Panc1 (cell line): ENCODE measurements at regions not wholly inside any gene's neighbourhood (a gene's known extent, or its start where the extent isn't known, plus 50 kb on each side); places are given as distances from the start of the nearest gene placed in this dataset.

Experiments used
- ATAC-seq: fragments of 200-7000 bp; cut with Tn5 transposase; 2 replicates; pipeline ENCODE4 v1.9.1; 2020; ENCODE audit warnings: mild to moderate bottlenecking, moderate library complexity
- BruUV-seq: library from RNA; stranded (reverse); fragments of 400-500 nt; replicated peaks from 2 replicates; lab custom pipeline; 2021; lab: Mats Ljungman, UMichigan
- CTCF ChIA-PET: fragments of 300-600 bp; sonication (Branson Sonifier 250); formaldehyde crosslinking; loops from one replicate; lab custom pipeline; 2022; ENCODE audit warnings: antibody characterized with exemption; lab: Charles Lee
- POLR2A ChIA-PET: fragments of 300-600 bp; sonication (Branson Sonifier 250); formaldehyde crosslinking; loops from one replicate; lab custom pipeline; 2022; ENCODE audit warnings: antibody characterized with exemption; lab: Charles Lee
- DNase-seq: peaks from one replicate; pipeline ENCODE4 v3.0.0-alpha.2; 2010; ENCODE audit warnings: low read depth, low spot score
- H3K27ac ChIP-seq: 2 replicates; pipeline ENCODE4 v1.5.1; 2011; ENCODE audit warnings: mild to moderate bottlenecking, low read length, inconsistent platforms
- H3K27me3 ChIP-seq: fragments of 200-500 bp; sonication (Bioruptor generic); 2 replicates; pipeline ENCODE4 v1.6.0; 2014; ENCODE audit warnings: low read length, inconsistent platforms; ENCODE audit not compliant: control insufficient read depth, insufficient read depth
- H3K36me3 ChIP-seq: fragments of 200-500 bp; sonication (Bioruptor generic); 2 replicates; pipeline ENCODE4 v1.5.1; 2014; ENCODE audit warnings: inconsistent platforms, mild to moderate bottlenecking, low read length, moderate library complexity; ENCODE audit not compliant: control insufficient read depth, insufficient read depth
- H3K4me1 ChIP-seq: 2 replicates; pipeline ENCODE4 v1.5.1; 2011; ENCODE audit warnings: inconsistent platforms, mild to moderate bottlenecking, low read length, moderate library complexity; ENCODE audit not compliant: control insufficient read depth, insufficient read depth
- H3K4me3 ChIP-seq, 2 experiments: 2 replicates each; pipeline ENCODE4 v1.5.1; 2011 to 2012; ENCODE audit warnings: low read depth in 2 of 2, low read length in 2 of 2, mild to moderate bottlenecking in 2 of 2, inconsistent platforms in 1 of 2, moderate library complexity in 1 of 2
- H3K9me3 ChIP-seq: fragments of 200-500 bp; sonication (Bioruptor generic); 2 replicates; pipeline ENCODE4 v1.5.1; 2014; ENCODE audit warnings: low read depth, mild to moderate bottlenecking, inconsistent platforms, low read length, moderate library complexity; ENCODE audit not compliant: control insufficient read depth, insufficient read depth
- POLR2AphosphoS5 ChIP-seq: IDR thresholded peaks from 2 replicates; pipeline ENCODE4 v1.6.1; 2012; ENCODE audit warnings: mild to moderate bottlenecking, low read depth, low read length, moderate library complexity
- SIN3A ChIP-seq: IDR thresholded peaks from 2 replicates; pipeline ENCODE4 v1.6.1; 2012; ENCODE audit warnings: low read depth, mild to moderate bottlenecking, low read length, moderate library complexity, borderline replicate concordance; ENCODE audit not compliant: insufficient read depth
- TCF7L2 ChIP-seq: IDR thresholded peaks from 2 replicates; pipeline ENCODE4 v1.6.1; 2011; ENCODE audit warnings: mild to moderate bottlenecking, low read depth, low read length, inconsistent platforms
- in situ Hi-C: cut with HindIII; loops from 2 replicates; pipeline ENCODE4 v1.10.0; 2016; ENCODE audit warnings: low sequenced_read_pairs, low pct_unique_long_range_greater_than_20kb
- intact Hi-C: fragments of 100-400 bp; cut with micrococcal nuclease; formaldehyde crosslinking; loops from one replicate; pipeline ENCODE4 v1.10.0; 2022; ENCODE audit not compliant: unreplicated experiment
- TF ChIP-seq, protein P1 (sequence below): fragments of 450-650 bp; IDR thresholded peaks from 2 replicates; pipeline ENCODE4 v1.5.1; 2017; ENCODE audit warnings: mild to moderate bottlenecking
- TF ChIP-seq, protein P2 (sequence below), 2 experiments: IDR thresholded peaks; 2 replicates each; pipeline ENCODE4 v1.6.1; 2011 to 2012; ENCODE audit warnings: low read depth in 2 of 2, control low read depth in 1 of 2, low read length in 1 of 2, mild to moderate bottlenecking in 1 of 2, moderate library complexity in 1 of 2; ENCODE audit not compliant: insufficient read depth in 1 of 2

- no peak overlapping the region for H3K4me3 ChIP-seq
- no peaks in the 10 kb centered on the region for H3K9me3 ChIP-seq
- BruUV-seq, result no TSS peak
These were observed 845.8 kb downstream of the UQCRFS1 start for GRCh38 chr19:28367146-28367545.

GRCh38 chr19:28363254-28363653 lies 849.7 kb downstream of the UQCRFS1 start:
- DNase-seq, result no peak
- no TSS peak for BruUV-seq
- no peaks in the 10 kb centered on the region for H3K9me3 ChIP-seq
- ChIA-PET CTCF (no interaction called here), POLR2A (no interaction called here)
- H3K4me1 ChIP-seq, result no peaks in the 10 kb centered on the region
- intact Hi-C loops (no loop called here), in situ Hi-C loops (no loop called here)
- no peaks in the 10 kb centered on the region for H3K36me3 ChIP-seq
- H3K4me3 ChIP-seq, result no peak overlapping the region
- no peaks in the 10 kb centered on the region for H3K27me3 ChIP-seq
- ATAC-seq, result no peak
- TF ChIP-seq SIN3A, result no peak
- no peak for TF ChIP-seq POLR2AphosphoS5
- TF ChIP-seq, protein P1, sequence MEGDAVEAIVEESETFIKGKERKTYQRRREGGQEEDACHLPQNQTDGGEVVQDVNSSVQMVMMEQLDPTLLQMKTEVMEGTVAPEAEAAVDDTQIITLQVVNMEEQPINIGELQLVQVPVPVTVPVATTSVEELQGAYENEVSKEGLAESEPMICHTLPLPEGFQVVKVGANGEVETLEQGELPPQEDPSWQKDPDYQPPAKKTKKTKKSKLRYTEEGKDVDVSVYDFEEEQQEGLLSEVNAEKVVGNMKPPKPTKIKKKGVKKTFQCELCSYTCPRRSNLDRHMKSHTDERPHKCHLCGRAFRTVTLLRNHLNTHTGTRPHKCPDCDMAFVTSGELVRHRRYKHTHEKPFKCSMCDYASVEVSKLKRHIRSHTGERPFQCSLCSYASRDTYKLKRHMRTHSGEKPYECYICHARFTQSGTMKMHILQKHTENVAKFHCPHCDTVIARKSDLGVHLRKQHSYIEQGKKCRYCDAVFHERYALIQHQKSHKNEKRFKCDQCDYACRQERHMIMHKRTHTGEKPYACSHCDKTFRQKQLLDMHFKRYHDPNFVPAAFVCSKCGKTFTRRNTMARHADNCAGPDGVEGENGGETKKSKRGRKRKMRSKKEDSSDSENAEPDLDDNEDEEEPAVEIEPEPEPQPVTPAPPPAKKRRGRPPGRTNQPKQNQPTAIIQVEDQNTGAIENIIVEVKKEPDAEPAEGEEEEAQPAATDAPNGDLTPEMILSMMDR, result no peak
- TF ChIP-seq, protein P2, sequence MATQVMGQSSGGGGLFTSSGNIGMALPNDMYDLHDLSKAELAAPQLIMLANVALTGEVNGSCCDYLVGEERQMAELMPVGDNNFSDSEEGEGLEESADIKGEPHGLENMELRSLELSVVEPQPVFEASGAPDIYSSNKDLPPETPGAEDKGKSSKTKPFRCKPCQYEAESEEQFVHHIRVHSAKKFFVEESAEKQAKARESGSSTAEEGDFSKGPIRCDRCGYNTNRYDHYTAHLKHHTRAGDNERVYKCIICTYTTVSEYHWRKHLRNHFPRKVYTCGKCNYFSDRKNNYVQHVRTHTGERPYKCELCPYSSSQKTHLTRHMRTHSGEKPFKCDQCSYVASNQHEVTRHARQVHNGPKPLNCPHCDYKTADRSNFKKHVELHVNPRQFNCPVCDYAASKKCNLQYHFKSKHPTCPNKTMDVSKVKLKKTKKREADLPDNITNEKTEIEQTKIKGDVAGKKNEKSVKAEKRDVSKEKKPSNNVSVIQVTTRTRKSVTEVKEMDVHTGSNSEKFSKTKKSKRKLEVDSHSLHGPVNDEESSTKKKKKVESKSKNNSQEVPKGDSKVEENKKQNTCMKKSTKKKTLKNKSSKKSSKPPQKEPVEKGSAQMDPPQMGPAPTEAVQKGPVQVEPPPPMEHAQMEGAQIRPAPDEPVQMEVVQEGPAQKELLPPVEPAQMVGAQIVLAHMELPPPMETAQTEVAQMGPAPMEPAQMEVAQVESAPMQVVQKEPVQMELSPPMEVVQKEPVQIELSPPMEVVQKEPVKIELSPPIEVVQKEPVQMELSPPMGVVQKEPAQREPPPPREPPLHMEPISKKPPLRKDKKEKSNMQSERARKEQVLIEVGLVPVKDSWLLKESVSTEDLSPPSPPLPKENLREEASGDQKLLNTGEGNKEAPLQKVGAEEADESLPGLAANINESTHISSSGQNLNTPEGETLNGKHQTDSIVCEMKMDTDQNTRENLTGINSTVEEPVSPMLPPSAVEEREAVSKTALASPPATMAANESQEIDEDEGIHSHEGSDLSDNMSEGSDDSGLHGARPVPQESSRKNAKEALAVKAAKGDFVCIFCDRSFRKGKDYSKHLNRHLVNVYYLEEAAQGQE (IDR thresholded peaks at IDR 0.05; ENCODE audit: insufficient read depth in 1 of 2, low read depth in 2 of 2, low read length in 1 of 2), result no peak
- TF ChIP-seq TCF7L2, result no peak
- no peak overlapping the region for H3K27ac ChIP-seq

More at GRCh38 chr19:28367146-28367545, 845.8 kb downstream of the UQCRFS1 start:
- no peaks in the 10 kb centered on the region; the same call in 1 of the 2 replicates for H3K27me3 ChIP-seq
- TF ChIP-seq, protein P2 (IDR thresholded peaks at IDR 0.05; ENCODE audit: insufficient read depth in 1 of 2, low read depth in 2 of 2, low read length in 1 of 2), result no peak
- TF ChIP-seq TCF7L2, result no peak
- TF ChIP-seq, protein P1, result no peak
- no peak for TF ChIP-seq POLR2AphosphoS5
- TF ChIP-seq SIN3A, result no peak
- no peaks in the 10 kb centered on the region for H3K36me3 ChIP-seq
- ChIA-PET POLR2A (no interaction called here), CTCF (no interaction called here)
- ATAC-seq (no peak), DNase-seq (no peak)
- intact Hi-C loops, result no loop called here
- H3K27ac ChIP-seq, result no peak overlapping the region
- in situ Hi-C loops, result no loop called here
- H3K4me1 ChIP-seq, result no peaks in the 10 kb centered on the region
